ENCODE measurements at regions not wholly inside any gene's neighbourhood (a gene's known extent, or its start where the extent isn't known, plus 50 kb on each side); places are given as distances from the start of the nearest gene placed in this dataset.
A peak's percentile ranks its signal among the peaks of the same experiment; 100 is the strongest.

GRCh38 chr9:113776194-113776593 is 99.9 kb upstream of the ZNF618 start:
- DNase-seq (ENCODE audit: extremely low read depth, low read depth): no peak

GRCh38 chr9:113781381-113781780 is 94.7 kb upstream of the ZNF618 start:
- no peak for DNase-seq (ENCODE audit: extremely low read depth, low read depth)

GRCh38 chr9:113781896-113782295 is 94.2 kb upstream of the ZNF618 start:
- no peak for DNase-seq (ENCODE audit: extremely low read depth, low read depth)

GRCh38 chr9:113783475-113783874 is 92.6 kb upstream of the ZNF618 start:
- DNase-seq (ENCODE audit: extremely low read depth, low read depth): no peak

GRCh38 chr9:113785334-113785733 is 90.8 kb upstream of the ZNF618 start:
- DNase-seq (ENCODE audit: extremely low read depth, low read depth): no peak

GRCh38 chr9:113786071-113786470 is 90.0 kb upstream of the ZNF618 start:
- DNase-seq (ENCODE audit: extremely low read depth, low read depth): no peak

- DNase-seq (ENCODE audit: extremely low read depth, low read depth): no peak
These were observed 88.2 kb upstream of the ZNF618 start for GRCh38 chr9:113787871-113788270.

GRCh38 chr9:113788616-113789330 is 87.3 kb upstream of the ZNF618 start:
- no peak for DNase-seq (ENCODE audit: extremely low read depth, low read depth)

- no peak for DNase-seq (ENCODE audit: extremely low read depth, low read depth)
These were observed 86.0 kb upstream of the ZNF618 start for GRCh38 chr9:113790093-113790492.

GRCh38 chr9:113793558-113793957 is 82.6 kb upstream of the ZNF618 start:
- DNase-seq (ENCODE audit: extremely low read depth, low read depth): no peak

GRCh38 chr9:113794721-113795120 is 81.4 kb upstream of the ZNF618 start:
- DNase-seq (ENCODE audit: extremely low read depth, low read depth): no peak

- DNase-seq (ENCODE audit: extremely low read depth, low read depth): no peak
These were observed 80.2 kb upstream of the ZNF618 start for GRCh38 chr9:113795811-113796392.

- no peak for DNase-seq (ENCODE audit: extremely low read depth, low read depth)
These were observed 79.3 kb upstream of the ZNF618 start for GRCh38 chr9:113796646-113797426.

- no peak for DNase-seq (ENCODE audit: extremely low read depth, low read depth)
These were observed 77.8 kb upstream of the ZNF618 start for GRCh38 chr9:113798062-113799030.

- DNase-seq (ENCODE audit: extremely low read depth, low read depth): no peak
These were observed 75.8 kb upstream of the ZNF618 start for GRCh38 chr9:113800276-113800675.

GRCh38 chr9:113803811-113804589 is 72.1 kb upstream of the ZNF618 start:
- no peak for DNase-seq (ENCODE audit: extremely low read depth, low read depth)

- DNase-seq (ENCODE audit: extremely low read depth, low read depth): no peak
These were observed 70.5 kb upstream of the ZNF618 start for GRCh38 chr9:113805486-113806132.

- DNase-seq (ENCODE audit: extremely low read depth, low read depth): peak; percentile 49
These were observed 68.7 kb upstream of the ZNF618 start for GRCh38 chr9:113807173-113808061.
